SU-DHL-6 (cell line): ENCODE measurements at regions not wholly inside any gene's neighbourhood (a gene's known extent, or its start where the extent isn't known, plus 50 kb on each side); places are given as distances from the start of the nearest gene placed in this dataset.

Experiments
- H2AFZ ChIP-seq: fragments of 200-600 bp; sonication (generic); 2 replicates; pipeline ENCODE4 v1.6.1; 2014; ENCODE audit warnings: low read depth, mild to moderate bottlenecking, moderate library complexity, mixed read lengths, antibody characterized with exemption, low read length; ENCODE audit not compliant: severe bottlenecking
- H3F3A ChIP-seq: fragments of 200-600 bp; shearing (Covaris generic); 2 replicates; pipeline ENCODE4 v1.6.0; 2016; ENCODE audit warnings: antibody characterized with exemption, mild to moderate bottlenecking; ENCODE audit not compliant: insufficient read depth
- H3K27ac ChIP-seq: fragments of 200-600 bp; sonication (generic); 2 replicates; pipeline ENCODE4 v1.5.1; 2016; ENCODE audit warnings: low read depth, mild to moderate bottlenecking, low read length, moderate library complexity, mixed read lengths
- H3K27me3 ChIP-seq: fragments of 200-600 bp; sonication (generic), shearing (Covaris generic); 2 replicates; pipeline ENCODE4 v1.6.0; 2014; ENCODE audit warnings: mild to moderate bottlenecking, low read length
- H3K36me3 ChIP-seq: fragments of 200-600 bp; sonication (generic); 2 replicates; pipeline ENCODE4 v1.6.1; 2014; ENCODE audit warnings: mild to moderate bottlenecking, low read length, mixed read lengths
- H3K4me2 ChIP-seq: fragments of 300-600, 200-600 bp; shearing (Covaris generic), sonication (generic); 2 replicates; pipeline ENCODE4 v1.6.0; 2014; ENCODE audit warnings: low read length, low read depth, mild to moderate bottlenecking; ENCODE audit not compliant: poor library complexity, severe bottlenecking
- H3K4me3 ChIP-seq: fragments of 200-600 bp; sonication (generic); 2 replicates; pipeline ENCODE4 v1.5.1; 2014; ENCODE audit warnings: antibody characterized with exemption, low read length, mild to moderate bottlenecking, mixed read lengths; ENCODE audit not compliant: insufficient read depth, poor library complexity, severe bottlenecking
- H3K79me2 ChIP-seq: fragments of 200-600 bp; sonication (generic); 2 replicates; pipeline ENCODE4 v1.6.1; 2014; ENCODE audit warnings: mild to moderate bottlenecking, low read length, moderate library complexity; ENCODE audit not compliant: insufficient read depth
- H3K9ac ChIP-seq: fragments of 200-600 bp; sonication (generic); 2 replicates; pipeline ENCODE4 v1.7.0; 2014; ENCODE audit warnings: mild to moderate bottlenecking, low read length
- H3K9me2 ChIP-seq: fragments of 200-600 bp; sonication (generic); replicated peaks from 2 replicates; pipeline ENCODE4 v1.6.1; 2014; ENCODE audit warnings: low read length; ENCODE audit not compliant: insufficient read depth
- H3K9me3 ChIP-seq: fragments of 200-600 bp; sonication (generic); 2 replicates; pipeline ENCODE4 v1.6.1; 2014; ENCODE audit warnings: low read length, mixed read lengths; ENCODE audit not compliant: insufficient read depth
- H4K20me1 ChIP-seq: fragments of 200-600 bp; sonication (generic); 2 replicates; pipeline ENCODE4 v1.6.1; 2014; ENCODE audit warnings: low read depth, mild to moderate bottlenecking, antibody characterized with exemption, low read length, moderate library complexity, mixed read lengths
- EZH2phosphoT487 ChIP-seq: fragments of 200-600 bp; sonication (generic), shearing (Covaris generic); conservative IDR thresholded peaks from 2 replicates; pipeline ENCODE4 v1.6.1; 2018; ENCODE audit warnings: mild to moderate bottlenecking, antibody characterized with exemption, low read length, moderate library complexity, mixed read lengths
- TF ChIP-seq, protein P1 (sequence below): fragments of 200-600 bp; sonication (generic); IDR thresholded peaks from one replicate; pipeline ENCODE4 v1.5.1; 2017; ENCODE audit warnings: antibody characterized with exemption, mild to moderate bottlenecking, low read length, moderate library complexity; ENCODE audit not compliant: insufficient read depth, poor library complexity, severe bottlenecking

DNA sequence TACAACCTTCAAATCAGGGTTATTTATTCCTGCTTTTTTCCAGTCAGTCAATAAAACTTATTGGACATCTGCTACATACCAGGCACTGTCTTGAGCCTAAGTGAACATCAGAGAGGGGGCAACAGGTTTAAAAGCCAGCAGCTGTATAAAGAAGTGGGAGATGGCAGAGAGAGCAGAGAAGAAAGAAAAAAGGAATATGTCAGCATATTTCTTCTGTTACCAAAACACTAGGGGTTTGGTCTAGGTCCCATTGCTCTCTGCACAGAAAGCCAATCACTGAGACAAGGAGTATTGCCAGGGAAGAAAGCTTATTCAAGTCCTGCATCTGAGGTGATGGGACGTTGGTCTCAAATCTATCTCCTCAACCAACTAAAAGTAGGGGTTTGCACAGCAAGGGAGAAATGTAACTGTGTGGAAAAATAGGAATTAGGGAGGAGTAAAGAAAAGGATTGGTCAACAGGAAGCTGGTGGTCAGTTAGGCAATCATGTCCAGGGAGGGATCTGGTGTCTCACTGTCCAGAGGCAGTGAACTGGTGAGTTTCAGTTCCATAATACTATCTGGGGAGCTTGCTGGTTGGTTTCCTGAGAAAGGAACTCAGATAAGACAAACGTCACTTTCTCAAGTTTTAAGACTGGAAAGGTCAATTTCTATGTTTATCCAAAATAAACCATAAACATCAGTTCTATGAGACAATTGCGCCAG is 107.5 kb downstream of the PHLDA1 start:
- no peak overlapping the region for H3K4me2 ChIP-seq
- no peaks in the 10 kb centered on the region for H3K79me2 ChIP-seq
- no peaks in the 10 kb centered on the region for H3F3A ChIP-seq
- peaks cover 16% of the 10 kb centered on the region; the same call in 1 of the 2 replicates for H3K9me3 ChIP-seq
- H3K9me2 ChIP-seq, result no peaks in the 10 kb centered on the region
- no peak overlapping the region for H2AFZ ChIP-seq
- H4K20me1 ChIP-seq, result no peaks in the 10 kb centered on the region
- no peak overlapping the region for H3K4me3 ChIP-seq
- no peak overlapping the region for H3K9ac ChIP-seq
- no peaks in the 10 kb centered on the region for H3K27me3 ChIP-seq
- H3K27ac ChIP-seq, result no peak overlapping the region
- no peaks in the 10 kb centered on the region for H3K36me3 ChIP-seq
- TF ChIP-seq, protein P1, sequence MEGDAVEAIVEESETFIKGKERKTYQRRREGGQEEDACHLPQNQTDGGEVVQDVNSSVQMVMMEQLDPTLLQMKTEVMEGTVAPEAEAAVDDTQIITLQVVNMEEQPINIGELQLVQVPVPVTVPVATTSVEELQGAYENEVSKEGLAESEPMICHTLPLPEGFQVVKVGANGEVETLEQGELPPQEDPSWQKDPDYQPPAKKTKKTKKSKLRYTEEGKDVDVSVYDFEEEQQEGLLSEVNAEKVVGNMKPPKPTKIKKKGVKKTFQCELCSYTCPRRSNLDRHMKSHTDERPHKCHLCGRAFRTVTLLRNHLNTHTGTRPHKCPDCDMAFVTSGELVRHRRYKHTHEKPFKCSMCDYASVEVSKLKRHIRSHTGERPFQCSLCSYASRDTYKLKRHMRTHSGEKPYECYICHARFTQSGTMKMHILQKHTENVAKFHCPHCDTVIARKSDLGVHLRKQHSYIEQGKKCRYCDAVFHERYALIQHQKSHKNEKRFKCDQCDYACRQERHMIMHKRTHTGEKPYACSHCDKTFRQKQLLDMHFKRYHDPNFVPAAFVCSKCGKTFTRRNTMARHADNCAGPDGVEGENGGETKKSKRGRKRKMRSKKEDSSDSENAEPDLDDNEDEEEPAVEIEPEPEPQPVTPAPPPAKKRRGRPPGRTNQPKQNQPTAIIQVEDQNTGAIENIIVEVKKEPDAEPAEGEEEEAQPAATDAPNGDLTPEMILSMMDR, result no peak
- no peak for TF ChIP-seq EZH2phosphoT487

DNA sequence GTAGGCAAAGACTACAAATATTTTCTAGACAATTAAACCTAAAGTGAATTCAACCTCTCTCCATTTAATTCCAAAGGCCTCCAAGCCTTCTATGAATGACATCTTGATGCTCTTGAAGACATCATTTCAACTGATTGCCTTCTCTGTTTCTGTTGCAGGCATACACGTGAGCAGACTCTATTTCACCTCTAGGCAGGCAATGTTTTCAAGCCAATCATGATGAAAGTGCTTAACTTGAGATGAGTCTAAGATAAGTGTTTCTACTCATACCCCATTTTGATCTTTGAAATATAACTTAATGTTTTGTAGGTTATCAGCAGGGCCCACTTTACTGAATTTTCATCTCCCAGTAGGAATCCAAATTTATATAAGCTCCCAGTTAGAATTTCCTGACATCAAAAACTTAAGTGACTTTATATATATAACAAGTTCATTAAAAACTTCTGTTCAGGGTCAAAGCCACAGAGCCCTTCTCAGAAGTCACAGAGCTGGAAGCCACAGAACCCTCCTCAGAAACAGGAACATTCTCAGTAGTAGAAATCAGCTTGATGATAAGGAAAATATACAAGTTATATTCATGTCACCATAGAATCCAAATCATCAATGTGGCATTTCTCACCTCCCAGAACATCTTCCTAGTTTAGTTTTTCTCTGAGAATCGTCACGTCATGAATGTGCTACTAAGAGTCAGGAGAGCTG is 108.5 kb downstream of the PHLDA1 start:
- TF ChIP-seq, protein P1, result no peak
- TF ChIP-seq EZH2phosphoT487, result no peak
- Histone ChIP-seq H4K20me1 (no peaks in the 10 kb centered on the region), H2AFZ (no peak overlapping the region), H3K9ac (no peak overlapping the region), H3K79me2 (no peaks in the 10 kb centered on the region), H3K36me3 (no peaks in the 10 kb centered on the region), H3K9me2 (no peaks in the 10 kb centered on the region), H3K4me2 (no peak overlapping the region), H3F3A (no peaks in the 10 kb centered on the region), H3K9me3 (peaks cover 16% of the 10 kb centered on the region; the same call in 1 of the 2 replicates), H3K27ac (no peak overlapping the region), H3K27me3 (no peaks in the 10 kb centered on the region), H3K4me3 (no peak overlapping the region)

DNA sequence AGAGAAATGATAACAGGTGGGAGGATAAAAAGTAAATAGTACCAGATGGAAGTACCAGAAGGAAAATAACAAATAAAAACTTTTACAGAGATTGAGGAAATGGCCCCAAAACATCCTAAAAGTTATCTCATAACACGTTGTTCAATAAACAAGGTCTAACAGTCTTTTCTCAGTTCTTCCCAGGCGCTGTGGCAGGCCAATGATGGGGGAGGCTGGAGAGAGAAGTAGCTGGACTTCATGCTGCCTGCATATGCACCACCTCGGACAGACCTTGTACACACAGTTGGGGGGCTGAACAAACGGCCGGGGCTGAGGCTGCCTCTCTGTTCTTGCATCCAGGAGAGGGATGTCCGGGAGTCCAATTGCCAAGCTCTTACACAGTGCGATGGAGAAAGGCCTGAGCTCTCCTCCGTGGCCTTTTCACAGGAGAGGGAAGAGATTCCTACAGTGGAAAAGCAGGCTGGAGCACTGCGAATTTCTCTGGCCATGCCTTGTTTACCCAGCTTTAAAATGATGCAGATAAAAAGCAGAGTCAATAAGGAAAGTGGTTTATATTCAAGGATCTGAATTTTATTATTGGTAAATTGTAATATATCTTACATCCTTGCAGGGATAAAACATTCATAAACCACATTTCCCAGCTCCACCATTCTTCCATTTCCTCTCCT is 109.8 kb downstream of the PHLDA1 start:
- Histone ChIP-seq H3F3A (no peaks in the 10 kb centered on the region), H3K36me3 (no peaks in the 10 kb centered on the region), H3K9ac (no peak overlapping the region), H3K79me2 (no peaks in the 10 kb centered on the region), H4K20me1 (no peaks in the 10 kb centered on the region), H3K4me3 (no peak overlapping the region), H3K27ac (no peak overlapping the region), H3K4me2 (no peak overlapping the region), H3K9me2 (no peaks in the 10 kb centered on the region), H3K9me3 (peaks cover 16% of the 10 kb centered on the region; the same call in 1 of the 2 replicates), H3K27me3 (no peaks in the 10 kb centered on the region), H2AFZ (no peak overlapping the region)
- TF ChIP-seq, protein P1, result no peak
- no peak for TF ChIP-seq EZH2phosphoT487
